Astrocyte of the spinal cord (primary cell): ENCODE measurements at regions not wholly inside any gene's neighbourhood (a gene's known extent, or its start where the extent isn't known, plus 50 kb on each side); places are given as distances from the start of the nearest gene placed in this dataset.
"Not testable (repeated sequence)": the region's sequence is repeated elsewhere in the genome, so short reads cannot be mapped to it uniquely, and the experiment has no call there.

Experiments used
- DNase-seq: peaks from one replicate; pipeline ENCODE4 v3.0.0; 2011; ENCODE audit warnings: low read depth, low spot score
- H3K4me3 ChIP-seq: 2 replicates; pipeline ENCODE4 v1.5.1; 2011; ENCODE audit warnings: low read depth, mild to moderate bottlenecking, low read length, moderate library complexity
- CTCF ChIP-seq: IDR thresholded peaks from 2 replicates; pipeline ENCODE4 v1.5.1; 2012; ENCODE audit warnings: low read depth, mild to moderate bottlenecking, low read length, inconsistent platforms
- in situ Hi-C: cut with HindIII; loops from 2 replicates; pipeline ENCODE4 v1.10.0; 2017; ENCODE audit warnings: low sequenced_read_pairs

- in situ Hi-C loops = no loop called here
- H3K4me3 ChIP-seq = no peak overlapping the region
Measured at GRCh38 chr7:32661929-32662328, 166.6 kb downstream of the AVL9 start.

DNA sequence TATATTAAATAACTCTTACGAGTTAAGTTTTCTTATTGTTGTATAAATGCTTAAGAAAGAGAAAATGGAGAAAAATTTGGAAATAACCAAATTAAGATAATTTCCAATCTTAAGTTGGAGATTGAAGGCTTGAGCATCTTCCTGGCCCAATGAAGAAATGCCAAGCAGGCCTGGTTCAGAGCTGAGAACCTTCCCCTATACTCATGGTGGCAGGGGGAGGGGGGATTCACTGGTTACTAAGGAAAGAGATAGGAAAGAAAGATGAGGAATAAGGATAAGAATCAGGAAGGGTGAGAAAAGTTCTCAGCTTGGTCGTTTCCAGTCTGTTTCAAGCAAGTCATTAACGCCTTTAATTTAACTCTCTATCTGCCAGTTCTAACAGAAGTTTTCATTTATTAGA, 166.2 kb downstream of the AVL9 start:
- in situ Hi-C loops = no loop called here

More at GRCh38 chr7:32661929-32662328, 166.6 kb downstream of the AVL9 start:
- DNase-seq = no peak
- TF ChIP-seq CTCF = no peak

GRCh38 chr7:32660936-32661335, 165.6 kb downstream of the AVL9 start:
- no peak for TF ChIP-seq CTCF
- in situ Hi-C loops = no loop called here
- no peak for DNase-seq
- H3K4me3 ChIP-seq = no peak overlapping the region

More for the DNA sequence above, 166.2 kb downstream of the AVL9 start:
- TF ChIP-seq CTCF = no peak
- no peak overlapping the region for H3K4me3 ChIP-seq
- DNase-seq = no peak

- no peak overlapping the region for H3K4me3 ChIP-seq
- no peak for TF ChIP-seq CTCF
- DNase-seq = no peak
- in situ Hi-C loops = no loop called here
Measured at GRCh38 chr7:32659853-32660252, 164.6 kb downstream of the AVL9 start.

GRCh38 chr7:32658467-32658869, 163.2 kb downstream of the AVL9 start:
- DNase-seq = no peak
- no peak for TF ChIP-seq CTCF
- no peak overlapping the region for H3K4me3 ChIP-seq
- in situ Hi-C loops = no loop called here

DNA sequence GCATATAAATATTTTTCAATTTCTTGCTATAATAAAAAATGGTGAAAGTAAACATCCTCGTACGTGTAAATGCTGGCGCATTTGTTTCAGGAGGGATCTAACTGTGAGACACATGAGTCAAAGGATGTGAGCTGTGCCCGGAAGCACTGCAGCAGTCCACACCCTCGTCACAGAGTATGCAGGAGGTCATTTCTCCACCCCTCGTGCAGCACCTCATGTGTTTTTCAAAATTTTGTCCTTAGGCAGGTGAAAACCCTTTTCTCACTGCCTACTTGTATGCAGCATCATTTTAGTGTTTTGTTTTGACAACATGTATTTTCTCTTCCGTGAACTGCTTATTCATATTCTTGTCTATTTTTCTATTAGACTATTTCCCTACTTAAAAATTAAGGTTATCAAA, 162.7 kb downstream of the AVL9 start:
- DNase-seq = peak; percentile 61
- in situ Hi-C loops = no loop called here

GRCh38 chr7:32654549-32654948, 159.3 kb downstream of the AVL9 start:
- DNase-seq, H3K4me3 ChIP-seq, in situ Hi-C loops: not testable (repeated sequence)

More for the DNA sequence above, 162.7 kb downstream of the AVL9 start:
- no peak overlapping the region for H3K4me3 ChIP-seq
- no peak for TF ChIP-seq CTCF

- H3K4me3 ChIP-seq, in situ Hi-C loops, DNase-seq: not testable (repeated sequence)
Measured at GRCh38 chr7:32650356-32650755, 155.1 kb downstream of the AVL9 start.
